Esophagus (tissue), 2 donors: ENCODE measurements at regions not wholly inside any gene's neighbourhood (a gene's known extent, or its start where the extent isn't known, plus 50 kb on each side); places are given as distances from the start of the nearest gene placed in this dataset.
"Not testable (repeated sequence)": the region's sequence is repeated elsewhere in the genome, so short reads cannot be mapped to it uniquely, and the experiment has no call there.

Experiments
- H3K27ac ChIP-seq, 2 donors: one replicate each; pipeline ENCODE4 v1.5.1; 2013; ENCODE audit warnings: low read depth in 2 of 2, mild to moderate bottlenecking in 2 of 2, inconsistent platforms in 1 of 2, low read length in 1 of 2, moderate library complexity in 1 of 2
- H3K27me3 ChIP-seq, 2 donors: one replicate each; pipeline ENCODE4 v1.6.1; 2013; ENCODE audit warnings: low read length in 2 of 2, control low read depth in 1 of 2, mild to moderate bottlenecking in 1 of 2; ENCODE audit not compliant: insufficient read depth in 2 of 2, control insufficient read depth in 1 of 2
- H3K36me3 ChIP-seq, 2 donors: one replicate each; pipeline ENCODE4 v1.6.1; 2013; ENCODE audit warnings: low read length in 1 of 2; ENCODE audit not compliant: control insufficient read depth in 2 of 2, insufficient read depth in 2 of 2
- H3K4me1 ChIP-seq, 2 donors: one replicate each; pipeline ENCODE4 v1.6.1; 2013; ENCODE audit warnings: low read length in 1 of 2; ENCODE audit not compliant: control insufficient read depth in 2 of 2, insufficient read depth in 2 of 2
- H3K4me3 ChIP-seq, 2 donors: one replicate each; pipeline ENCODE4 v1.5.1; 2013; ENCODE audit warnings: low read length in 2 of 2, mild to moderate bottlenecking in 2 of 2, low read depth in 1 of 2, moderate library complexity in 1 of 2
- H3K9me3 ChIP-seq, 2 donors: one replicate each; pipeline ENCODE4 v1.6.1; 2013; ENCODE audit warnings: mild to moderate bottlenecking in 2 of 2, low read depth in 1 of 2, low read length in 1 of 2, moderate library complexity in 1 of 2; ENCODE audit not compliant: control insufficient read depth in 2 of 2, insufficient read depth in 1 of 2
- WGBS, 2 donors: extraction: QIAGEN DNeasy Blood & Tissue Kit; methylation state at CpG; one replicate each; pipeline ENCODE4 v1.1.7; 2013; 5-methylcytosine and 5-hydroxymethylcytosine counted together
- donor health status: healthy with polysubstance abuse.
- donor health status: Bipolar disorder and iron deficiency.

GRCh38 chr19:27852931-27853330 lies 1360.0 kb downstream of the UQCRFS1 start:
- H3K36me3 ChIP-seq, H3K4me1 ChIP-seq, H3K27ac ChIP-seq, H3K27me3 ChIP-seq, H3K4me3 ChIP-seq: not testable (repeated sequence)
- WGBS, 2 donors = 76 to 93% methylated on average over 7 of the region's 7 CpGs
- peaks cover 21 to 25% of the 10 kb centered on the region in 2 donors for H3K9me3 ChIP-seq

GRCh38 chr19:27851543-27852060 lies 1361.3 kb downstream of the UQCRFS1 start:
- Histone ChIP-seq H3K4me1 (no peaks in the 10 kb centered on the region), H3K4me3 (no peak overlapping the region), H3K27me3 (no peaks in the 10 kb centered on the region), H3K27ac (no peak overlapping the region), H3K36me3 (no peaks in the 10 kb centered on the region), H3K9me3 (peaks cover 25 to 27% of the 10 kb centered on the region in 2 donors)
- 88 to 89% methylated on average over 14 of the region's 14 CpGs for WGBS, 2 donors

GRCh38 chr19:27851002-27851481 lies 1361.9 kb downstream of the UQCRFS1 start:
- Histone ChIP-seq H3K36me3 (no peaks in the 10 kb centered on the region), H3K27me3 (no peaks in the 10 kb centered on the region), H3K27ac (no peak overlapping the region), H3K4me1 (no peaks in the 10 kb centered on the region), H3K9me3 (peaks cover 25 to 31% of the 10 kb centered on the region in 2 donors), H3K4me3 (no peak overlapping the region)
- 96% methylated on average over 30 of the region's 30 CpGs for WGBS, 2 donors

- H3K36me3 ChIP-seq = no peaks in the 10 kb centered on the region
- 70 to 84% methylated on average over 5 of the region's 5 CpGs for WGBS, 2 donors
- H3K27me3 ChIP-seq = no peaks in the 10 kb centered on the region
- H3K4me1 ChIP-seq = no peaks in the 10 kb centered on the region
- H3K4me3 ChIP-seq = no peak overlapping the region
- no peak overlapping the region for H3K27ac ChIP-seq
- H3K9me3 ChIP-seq = peaks cover 30 to 33% of the 10 kb centered on the region in 2 donors
Observed at GRCh38 chr19:27846944-27847343, 1366.0 kb downstream of the UQCRFS1 start.

- H3K9me3 ChIP-seq = peaks cover 12 to 16% of the 10 kb centered on the region in 2 donors
- H3K36me3 ChIP-seq = no peaks in the 10 kb centered on the region
- WGBS, 2 donors = 78 to 90% methylated on average over 6 of the region's 6 CpGs
- no peak overlapping the region for H3K4me3 ChIP-seq
- H3K27me3 ChIP-seq = no peaks in the 10 kb centered on the region
- H3K4me1 ChIP-seq = no peaks in the 10 kb centered on the region
- no peak overlapping the region for H3K27ac ChIP-seq
Observed at GRCh38 chr19:27844261-27844660, 1368.7 kb downstream of the UQCRFS1 start.

GRCh38 chr19:27843861-27844260 lies 1369.1 kb downstream of the UQCRFS1 start:
- H3K4me1 ChIP-seq = no peaks in the 10 kb centered on the region
- H3K36me3 ChIP-seq = no peaks in the 10 kb centered on the region
- WGBS, 2 donors = 94 to 95% methylated on average over 3 of the region's 3 CpGs
- H3K27ac ChIP-seq = no peak overlapping the region
- no peaks in the 10 kb centered on the region for H3K27me3 ChIP-seq
- H3K9me3 ChIP-seq = peaks cover 12 to 16% of the 10 kb centered on the region in 2 donors
- H3K4me3 ChIP-seq = no peak overlapping the region

GRCh38 chr19:27833031-27833430 lies 1379.9 kb downstream of the UQCRFS1 start:
- Histone ChIP-seq H3K27me3 (no peaks in the 10 kb centered on the region), H3K4me3 (no peak overlapping the region), H3K9me3 (no peaks in the 10 kb centered on the region), H3K36me3 (no peaks in the 10 kb centered on the region), H3K4me1 (no peaks in the 10 kb centered on the region), H3K27ac (no peak overlapping the region)
- WGBS, 2 donors = 0 to 55% methylated on average over 1 of the region's 1 CpG

- no peak overlapping the region for H3K4me3 ChIP-seq
- H3K36me3 ChIP-seq = no peaks in the 10 kb centered on the region
- no peaks in the 10 kb centered on the region for H3K9me3 ChIP-seq
- WGBS, 2 donors = 77 to 84% methylated on average over 3 of the region's 3 CpGs
- no peaks in the 10 kb centered on the region for H3K4me1 ChIP-seq
- H3K27me3 ChIP-seq = no peaks in the 10 kb centered on the region
- H3K27ac ChIP-seq = no peak overlapping the region
Observed at GRCh38 chr19:27828829-27829228, 1384.1 kb downstream of the UQCRFS1 start.

- H3K4me3 ChIP-seq = no peak overlapping the region
- 84 to 87% methylated on average over 3 of the region's 3 CpGs for WGBS, 2 donors
- no peaks in the 10 kb centered on the region for H3K4me1 ChIP-seq
- no peaks in the 10 kb centered on the region for H3K36me3 ChIP-seq
- no peaks in the 10 kb centered on the region for H3K9me3 ChIP-seq
- no peak overlapping the region for H3K27ac ChIP-seq
- no peaks in the 10 kb centered on the region for H3K27me3 ChIP-seq
Observed at GRCh38 chr19:27824108-27824507, 1388.8 kb downstream of the UQCRFS1 start.

GRCh38 chr19:27822336-27822735 lies 1390.6 kb downstream of the UQCRFS1 start:
- WGBS, 2 donors = 44 to 81% methylated on average over 2 of the region's 2 CpGs
- H3K27me3 ChIP-seq = no peaks in the 10 kb centered on the region
- H3K27ac ChIP-seq = no peak overlapping the region
- no peaks in the 10 kb centered on the region for H3K36me3 ChIP-seq
- no peak overlapping the region for H3K4me3 ChIP-seq
- no peaks in the 10 kb centered on the region for H3K4me1 ChIP-seq
- H3K9me3 ChIP-seq = no peaks in the 10 kb centered on the region
